ENCODE measurements at regions not wholly inside any gene's neighbourhood (a gene's known extent, or its start where the extent isn't known, plus 50 kb on each side); places are given as distances from the start of the nearest gene placed in this dataset.
A peak's percentile ranks its signal among the peaks of the same experiment; 100 is the strongest.

- Mint-ChIP-seq H3K27ac (peak overlapping the region in 1 of 2 donors; percentile 57), H3K9me3 (peaks cover 0 to 4% of the 10 kb centered on the region in 2 donors), H3K4me1 (peaks cover 47 to 51% of the 10 kb centered on the region in 2 donors), H3K27me3 (ENCODE audit: low read depth in 2 of 2) (no peaks in the 10 kb centered on the region), H3K36me3 (no peaks in the 10 kb centered on the region), H3K4me3 (no peak overlapping the region)
- Histone ChIP-seq H3K4me3 (ENCODE audit: low read length) (no peak overlapping the region), H3K27me3 (ENCODE audit: control insufficient read depth, insufficient read depth, low read length) (no peaks in the 10 kb centered on the region), H3K27ac (ENCODE audit: low read length) (no peak overlapping the region), H3K36me3 (ENCODE audit: control insufficient read depth, insufficient read depth, low read length) (no peaks in the 10 kb centered on the region), H3K4me1 (ENCODE audit: control insufficient read depth, insufficient read depth, low read length) (peaks cover 43% of the 10 kb centered on the region), H3K9me3 (ENCODE audit: control insufficient read depth, insufficient read depth, low read length) (peaks cover 5% of the 10 kb centered on the region)
- no CpG with 5 or more reads among the region's 1 CpG for WGBS (ENCODE audit: insufficient coverage)
- no peak for TF ChIP-seq CTCF (IDR thresholded peaks at IDR 0.05)
- intact Hi-C loops (cut with micrococcal nuclease) = no loop called here
- DNase-seq (peak in 1 of 2 donors; percentile 18), ATAC-seq (no peak)
Measured at GRCh38 chr5:142421621-142422397, 97.0 kb upstream of the SPRY4 start.

GRCh38 chr5:142421228-142421617, 96.4 kb upstream of the SPRY4 start:
- DNase-seq = no peak
- Mint-ChIP-seq H3K36me3 (no peaks in the 10 kb centered on the region), H3K4me3 (peak overlapping the region; percentile 4), H3K27me3 (ENCODE audit: low read depth in 2 of 2) (no peaks in the 10 kb centered on the region), H3K4me1 (peaks cover 42 to 45% of the 10 kb centered on the region in 2 donors), H3K27ac (peak overlapping the region in 1 of 2 donors; percentile 57), H3K9me3 (peaks cover 0 to 4% of the 10 kb centered on the region in 2 donors)
- H3K27ac ChIP-seq (ENCODE audit: low read length) = no peak overlapping the region
- H3K9me3 ChIP-seq (ENCODE audit: control insufficient read depth, insufficient read depth, low read length) = peaks cover 5% of the 10 kb centered on the region
- no peak overlapping the region for H3K4me3 ChIP-seq (ENCODE audit: low read length)
- no peak for ATAC-seq
- intact Hi-C loops (cut with micrococcal nuclease) = no loop called here
- no peaks in the 10 kb centered on the region for H3K36me3 ChIP-seq (ENCODE audit: control insufficient read depth, insufficient read depth, low read length)
- 88% methylated on average over 5 of the region's 5 CpGs for WGBS (ENCODE audit: insufficient coverage)
- H3K4me1 ChIP-seq (ENCODE audit: control insufficient read depth, insufficient read depth, low read length) = peaks cover 37% of the 10 kb centered on the region
- TF ChIP-seq CTCF (IDR thresholded peaks at IDR 0.05) = no peak
- no peaks in the 10 kb centered on the region for H3K27me3 ChIP-seq (ENCODE audit: control insufficient read depth, insufficient read depth, low read length)

- Mint-ChIP-seq H3K36me3 (no peaks in the 10 kb centered on the region), H3K4me3 (no peak overlapping the region), H3K4me1 (peaks cover 36 to 40% of the 10 kb centered on the region in 2 donors), H3K27ac (peak overlapping the region in 1 of 2 donors; percentile 57), H3K9me3 (peaks cover 0 to 4% of the 10 kb centered on the region in 2 donors), H3K27me3 (ENCODE audit: low read depth in 2 of 2) (no peaks in the 10 kb centered on the region)
- no peak overlapping the region for H3K4me3 ChIP-seq (ENCODE audit: low read length)
- ATAC-seq (no peak), DNase-seq (no peak)
- no peak for TF ChIP-seq CTCF (IDR thresholded peaks at IDR 0.05)
- peaks cover 32% of the 10 kb centered on the region for H3K4me1 ChIP-seq (ENCODE audit: control insufficient read depth, insufficient read depth, low read length)
- H3K27ac ChIP-seq (ENCODE audit: low read length) = no peak overlapping the region
- intact Hi-C loops (cut with micrococcal nuclease) = no loop called here
- no peaks in the 10 kb centered on the region for H3K36me3 ChIP-seq (ENCODE audit: control insufficient read depth, insufficient read depth, low read length)
- 28% methylated on average over 2 of the region's 3 CpGs for WGBS (ENCODE audit: insufficient coverage)
- peaks cover 5% of the 10 kb centered on the region for H3K9me3 ChIP-seq (ENCODE audit: control insufficient read depth, insufficient read depth, low read length)
- no peaks in the 10 kb centered on the region for H3K27me3 ChIP-seq (ENCODE audit: control insufficient read depth, insufficient read depth, low read length)
Measured at GRCh38 chr5:142420561-142421227, 95.9 kb upstream of the SPRY4 start.

All from natural killer cell (primary cell).